GM18507 (cell line): ENCODE measurements at regions not wholly inside any gene's neighbourhood (a gene's known extent, or its start where the extent isn't known, plus 50 kb on each side); places are given as distances from the start of the nearest gene placed in this dataset.
A peak's percentile ranks its signal among the peaks of the same experiment; 100 is the strongest.
"Not testable (repeated sequence)": the region's sequence is repeated elsewhere in the genome, so short reads cannot be mapped to it uniquely, and the experiment has no call there.

Source experiments
- DNase-seq: peaks from one replicate; pipeline ENCODE4 v3.0.0; 2011; ENCODE audit warnings: low read depth; ENCODE audit not compliant: insufficient read length; ENCODE audit errors: extremely low spot score
- FAIRE-seq: peaks from 2 replicates; lab custom pipeline; 2011; peaks lifted over from hg19 to GRCh38; lab: Jason Lieb, UNC

DNA sequence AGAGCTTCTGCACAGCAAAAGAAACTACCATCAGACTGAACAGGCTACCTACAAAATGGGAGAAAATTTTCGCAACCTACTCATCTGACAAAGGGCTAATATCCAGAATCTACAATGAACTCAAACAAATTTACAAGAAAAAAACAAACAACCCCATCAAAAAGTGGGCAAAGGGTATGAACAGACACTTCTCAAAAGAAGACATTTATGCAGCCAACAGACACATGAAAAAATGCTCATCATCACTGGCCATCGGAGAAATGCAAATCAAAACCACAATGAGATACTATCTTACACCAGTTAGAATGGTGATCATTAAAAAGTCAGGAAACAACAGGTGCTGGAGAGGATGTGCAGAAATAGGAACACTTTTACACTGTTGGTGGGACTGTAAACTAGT lies 179.4 kb upstream of the JUN start:
- not testable (repeated sequence) for FAIRE-seq, DNase-seq

DNA sequence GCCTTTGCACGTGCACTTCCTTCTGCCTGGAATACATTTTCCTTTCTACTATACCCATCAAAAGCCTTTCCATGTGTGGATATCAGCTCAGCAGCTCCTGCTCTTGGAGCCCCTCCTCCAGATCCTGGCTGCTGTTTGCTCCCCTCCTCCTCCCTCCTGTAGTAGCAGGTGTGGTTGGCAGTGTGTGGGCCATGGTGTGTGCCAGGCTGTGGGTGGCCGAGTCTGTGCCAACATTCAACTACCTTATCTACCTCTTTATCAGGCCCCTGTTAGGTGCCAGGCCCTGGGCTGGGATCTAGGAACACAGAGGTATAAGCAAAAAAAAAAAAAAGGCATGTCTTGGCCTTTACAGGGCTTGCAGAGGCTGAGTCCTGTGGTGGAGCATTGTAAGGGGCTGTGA lies 180.6 kb upstream of the JUN start:
- DNase-seq, result no peak
- FAIRE-seq, result no peak

DNA sequence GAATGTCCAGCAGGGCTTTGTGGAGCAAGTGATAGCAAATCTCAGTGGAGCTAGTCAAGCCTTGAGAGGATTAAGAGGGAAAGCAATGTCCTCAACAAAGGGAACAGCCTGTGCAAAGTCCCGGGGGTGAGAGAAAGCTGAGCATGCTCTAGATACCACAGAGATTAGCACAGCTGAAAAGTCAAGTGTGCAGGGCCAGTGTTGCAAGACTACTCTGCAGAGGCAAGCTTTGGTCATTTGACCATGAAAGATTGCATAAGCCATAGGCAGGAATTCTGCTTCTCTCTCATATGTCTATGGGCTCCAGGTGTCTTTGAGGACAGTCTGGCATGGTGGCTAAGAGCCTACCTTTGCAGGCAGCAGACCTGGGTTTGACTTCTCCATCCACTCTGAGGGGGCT lies 181.0 kb upstream of the JUN start:
- FAIRE-seq (no peak), DNase-seq (no peak)

DNA sequence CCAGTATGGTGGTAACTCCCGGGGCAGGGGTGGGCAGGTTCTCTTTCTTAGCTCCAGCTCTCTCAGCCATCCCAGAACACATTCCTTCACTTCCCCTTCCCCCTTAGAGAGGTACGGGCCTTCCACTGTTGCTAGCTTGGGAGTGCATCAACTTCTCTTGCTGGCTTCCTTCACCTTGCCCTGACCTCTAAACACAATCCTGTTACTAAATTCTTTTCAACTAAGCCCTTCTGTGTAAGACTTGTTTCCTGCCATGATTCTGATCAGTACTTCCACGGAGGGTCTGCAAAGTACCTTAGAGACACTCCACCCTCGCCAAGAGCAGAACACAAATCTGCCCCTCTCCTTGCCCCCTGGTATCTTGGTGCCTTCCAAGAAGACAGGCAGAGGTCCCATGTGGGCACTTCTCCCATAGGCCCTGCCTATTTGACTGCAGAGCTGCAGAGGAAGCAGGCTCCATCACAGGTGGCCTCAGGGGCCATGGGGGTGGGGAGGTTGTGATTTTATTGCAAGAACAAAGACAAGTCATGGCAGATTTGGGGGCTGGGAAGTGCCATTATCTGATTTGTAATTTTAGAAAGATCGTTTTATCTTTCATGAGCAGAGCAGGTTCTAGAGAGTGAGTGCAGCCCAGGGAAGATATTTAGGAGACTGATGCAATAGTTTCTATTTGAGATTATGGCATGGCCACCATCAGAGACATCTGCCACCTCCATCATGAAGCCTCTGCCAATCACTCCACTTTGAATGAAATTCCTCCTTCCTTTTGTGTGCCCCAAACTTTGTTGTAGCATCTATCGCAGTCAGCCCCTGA lies 182.5 kb upstream of the JUN start:
- DNase-seq, result no peak
- no peak for FAIRE-seq

DNA sequence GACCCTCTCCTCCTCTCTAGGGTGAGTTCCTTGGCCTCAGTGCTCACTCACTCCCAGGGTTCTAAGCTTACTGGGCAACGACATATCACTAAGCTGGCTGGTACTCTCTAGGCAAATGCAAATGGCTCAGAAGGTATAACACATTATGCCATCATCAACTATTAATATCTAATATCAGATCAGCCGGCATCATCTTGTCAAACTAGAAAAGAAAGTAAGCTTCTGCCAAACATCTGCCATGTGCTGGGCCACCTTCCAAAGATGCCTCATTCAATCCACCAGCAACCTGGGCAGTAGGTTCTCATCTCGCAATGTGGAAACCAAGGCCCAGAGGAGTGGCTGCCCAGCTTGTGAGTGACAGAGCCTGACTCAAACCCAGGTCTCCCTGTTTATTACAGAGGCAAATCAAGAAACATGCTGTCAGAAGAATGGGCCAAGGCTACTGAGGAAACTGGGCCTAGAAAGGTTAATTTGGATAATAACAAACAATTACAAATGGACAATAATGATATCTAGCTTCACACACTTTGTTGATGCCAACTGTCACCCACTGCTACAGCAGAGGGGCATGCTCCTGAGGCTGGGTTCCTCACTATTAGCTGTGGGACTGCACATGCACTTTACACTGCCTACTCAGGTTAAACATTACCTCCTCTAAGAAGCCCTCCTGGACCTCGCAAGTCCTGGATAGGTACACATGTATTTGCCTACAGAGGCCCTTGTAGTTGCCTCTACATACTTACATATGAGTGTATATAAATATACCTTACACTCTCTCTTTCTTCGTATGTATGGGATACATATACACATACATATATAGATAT lies 183.3 kb upstream of the JUN start:
- FAIRE-seq, result no peak
- no peak for DNase-seq

DNA sequence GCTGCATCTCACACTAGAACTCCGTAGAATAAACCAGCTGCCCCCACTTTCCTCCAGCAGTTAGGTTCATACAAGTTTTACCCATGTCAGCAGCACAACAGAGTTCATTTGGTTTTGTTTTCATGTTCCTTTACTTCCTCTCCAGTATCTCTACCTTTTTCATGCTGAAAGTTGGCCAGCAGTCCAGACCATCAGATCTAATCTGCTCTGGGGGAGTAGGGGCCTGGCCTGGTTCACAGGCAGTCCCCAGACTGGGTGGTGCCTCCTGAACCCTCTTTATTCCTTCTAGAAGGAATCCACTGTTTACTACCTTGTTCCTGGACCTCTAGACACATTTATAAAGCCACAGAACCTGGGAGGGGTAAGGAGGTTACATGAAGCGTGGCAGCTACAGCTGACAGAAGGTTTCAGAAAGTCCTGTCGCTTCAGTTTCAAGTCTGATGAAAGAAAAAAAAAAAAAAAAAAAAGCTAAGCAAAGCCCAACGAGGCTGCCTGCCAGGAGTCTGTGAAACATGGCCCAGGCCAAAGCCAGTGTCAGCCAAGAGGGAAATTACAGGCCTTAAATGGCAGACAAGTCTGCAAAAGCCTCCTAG lies 184.6 kb upstream of the JUN start:
- DNase-seq (peak; percentile 42), FAIRE-seq (peak; percentile 94)

DNA sequence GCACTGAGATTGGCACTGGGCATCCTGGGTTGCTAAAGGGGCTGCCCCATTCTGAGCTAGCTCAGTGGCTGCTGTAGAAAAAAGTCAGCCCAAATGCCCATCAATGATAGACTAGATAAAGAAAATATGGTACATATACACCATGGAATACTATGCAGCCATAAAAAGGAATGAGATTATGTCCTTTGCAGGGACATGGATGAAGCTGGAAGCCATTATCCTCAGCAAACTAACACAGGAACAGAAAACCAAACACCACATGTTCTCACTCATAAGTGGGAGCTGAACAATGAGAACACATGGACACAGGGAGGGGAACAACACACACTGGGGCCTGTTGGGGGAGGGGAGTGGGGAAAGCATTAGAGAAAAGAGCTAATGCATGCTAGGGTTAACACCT lies 185.3 kb upstream of the JUN start:
- FAIRE-seq, DNase-seq: not testable (repeated sequence)

DNA sequence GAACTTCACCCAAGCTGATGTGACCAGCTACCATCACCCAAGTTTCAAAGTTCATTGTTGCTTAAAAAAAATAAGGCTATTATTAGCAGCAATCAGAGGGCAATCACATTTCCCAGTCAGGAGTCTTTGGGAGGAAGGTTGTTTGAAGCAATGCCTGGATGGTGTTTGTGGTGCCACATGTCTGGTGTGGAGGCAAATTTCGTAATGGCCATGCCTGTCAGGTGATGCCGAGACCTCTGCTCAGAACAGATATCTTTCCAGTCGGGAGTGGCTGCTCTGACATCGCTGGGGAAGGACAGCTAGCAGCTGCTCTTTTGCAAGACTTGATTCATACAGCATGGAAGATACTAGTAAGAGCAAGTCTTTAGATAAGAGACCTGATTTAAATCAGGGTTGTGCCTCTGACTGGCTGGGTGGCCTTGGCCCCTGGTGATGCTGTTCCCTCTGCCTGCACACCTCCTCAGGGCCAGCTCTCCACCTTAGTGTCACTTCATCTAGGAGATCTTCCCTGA lies 187.8 kb upstream of the JUN start:
- DNase-seq, result no peak
- no peak for FAIRE-seq

DNA sequence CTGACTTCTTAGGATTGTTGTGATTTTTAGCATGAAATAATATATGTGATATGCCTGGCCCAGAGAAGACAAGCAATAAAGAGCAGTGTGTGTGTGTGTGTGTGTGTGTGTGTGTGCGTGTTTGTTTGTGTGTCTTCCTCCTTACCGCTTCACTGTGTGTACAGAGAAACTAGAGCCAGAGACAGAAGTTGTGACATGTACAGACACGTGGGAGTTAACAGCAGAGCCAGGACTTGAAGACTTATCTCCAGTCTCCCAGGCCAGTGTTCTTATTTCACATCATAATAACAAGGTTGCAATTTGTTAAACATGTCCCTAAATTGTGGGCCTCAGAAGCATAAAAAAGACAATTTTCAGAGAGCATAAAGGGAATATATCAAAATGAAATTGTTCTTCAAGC lies 192.0 kb upstream of the JUN start:
- DNase-seq, result no peak
- FAIRE-seq, result no peak

DNA sequence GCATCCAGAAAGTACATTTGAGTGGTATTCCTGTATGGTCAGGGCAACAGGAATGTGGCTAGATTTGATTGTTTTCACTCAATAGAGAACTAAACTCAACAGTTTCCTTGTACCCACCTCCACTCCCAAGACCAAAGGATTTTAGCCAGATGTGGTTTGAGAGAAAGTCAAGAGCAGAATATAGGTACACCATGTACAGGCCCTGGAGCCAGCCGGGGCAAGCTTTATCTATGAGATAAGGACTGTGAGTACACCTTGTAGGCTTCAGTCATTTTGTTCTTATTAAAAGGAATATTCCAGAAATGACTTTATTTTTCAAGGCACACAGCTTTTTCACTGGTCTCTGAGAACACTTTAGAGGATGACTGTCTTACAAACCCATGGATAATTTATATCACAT lies 192.4 kb upstream of the JUN start:
- DNase-seq (no peak), FAIRE-seq (no peak)

DNA sequence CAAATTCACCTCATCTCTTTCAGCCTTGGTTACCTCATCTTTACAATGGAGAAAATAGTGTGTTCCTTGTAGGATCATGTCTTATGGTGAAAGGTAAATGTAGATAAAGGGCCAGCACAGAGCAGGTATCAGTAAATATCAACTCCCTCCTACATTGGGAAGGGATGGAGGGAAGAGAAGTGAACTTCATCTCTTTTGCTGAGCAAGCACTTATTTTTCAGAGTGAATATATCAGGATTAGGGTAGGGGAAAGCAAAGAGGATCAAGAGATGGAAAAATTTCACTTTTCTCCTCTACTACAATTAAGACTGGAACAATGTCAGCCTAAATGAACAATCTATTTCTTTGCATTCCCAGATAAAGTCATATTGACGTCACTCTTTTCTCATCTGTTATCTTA lies 193.8 kb upstream of the JUN start:
- FAIRE-seq (no peak), DNase-seq (no peak)

DNA sequence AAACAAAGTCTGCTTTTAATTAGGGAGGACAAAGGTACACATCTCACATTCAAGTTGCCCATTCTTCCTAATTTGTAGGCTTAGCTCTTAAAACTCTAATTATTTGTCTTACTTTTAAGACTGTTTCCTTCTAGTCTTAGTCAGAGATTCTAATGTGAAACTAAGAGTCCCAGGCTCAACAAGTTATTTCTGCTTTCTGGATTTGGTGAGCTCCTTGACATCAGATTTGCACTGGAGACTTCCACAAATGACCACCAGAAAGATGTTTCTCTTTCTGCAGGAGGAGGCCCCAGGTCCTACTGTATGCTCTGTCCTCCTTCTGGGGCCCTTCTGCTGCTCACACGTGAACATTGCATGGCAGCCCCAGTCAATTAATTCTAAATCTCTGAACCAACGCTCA lies 194.2 kb upstream of the JUN start:
- DNase-seq (no peak), FAIRE-seq (no peak)

DNA sequence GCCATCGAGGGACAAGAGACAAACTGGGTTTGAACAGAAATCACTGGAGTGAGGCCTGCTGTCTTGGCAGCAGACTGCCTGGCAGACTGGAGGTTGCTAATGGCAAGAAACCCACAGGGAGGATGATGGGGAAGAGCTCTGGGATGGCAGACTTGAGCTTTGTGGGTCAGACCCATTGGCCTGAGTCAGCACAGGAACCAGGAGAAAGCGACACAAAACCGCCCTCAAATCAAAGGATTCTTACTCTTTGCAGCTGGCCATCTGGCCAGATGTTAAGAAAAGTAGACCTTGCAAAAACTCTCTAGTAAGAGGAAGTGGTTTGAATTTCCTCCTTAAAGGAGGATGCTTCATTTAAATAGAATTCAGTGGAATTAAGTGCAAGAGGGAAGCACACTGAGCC lies 195.2 kb upstream of the JUN start:
- FAIRE-seq (no peak), DNase-seq (no peak)

DNA sequence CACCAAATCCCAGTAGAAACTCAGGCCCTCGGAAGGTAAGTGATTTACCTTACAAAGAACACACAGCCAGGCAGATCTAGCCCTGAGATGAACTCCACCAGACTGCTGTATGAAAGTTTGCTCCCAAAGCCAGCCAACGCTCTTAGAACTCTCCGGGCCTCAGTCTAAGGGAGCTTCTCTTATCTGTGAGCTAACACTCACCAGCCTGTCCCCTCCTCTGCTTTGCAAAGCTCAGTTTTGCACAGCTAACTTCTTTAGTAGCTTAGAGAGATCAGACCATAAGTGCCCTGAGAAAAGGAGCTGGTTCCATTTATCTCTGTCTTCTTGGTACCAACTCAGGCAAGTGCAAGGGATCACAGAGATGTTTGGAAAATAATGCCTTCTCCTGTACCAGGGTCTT lies 195.8 kb upstream of the JUN start:
- FAIRE-seq, result no peak
- no peak for DNase-seq

DNA sequence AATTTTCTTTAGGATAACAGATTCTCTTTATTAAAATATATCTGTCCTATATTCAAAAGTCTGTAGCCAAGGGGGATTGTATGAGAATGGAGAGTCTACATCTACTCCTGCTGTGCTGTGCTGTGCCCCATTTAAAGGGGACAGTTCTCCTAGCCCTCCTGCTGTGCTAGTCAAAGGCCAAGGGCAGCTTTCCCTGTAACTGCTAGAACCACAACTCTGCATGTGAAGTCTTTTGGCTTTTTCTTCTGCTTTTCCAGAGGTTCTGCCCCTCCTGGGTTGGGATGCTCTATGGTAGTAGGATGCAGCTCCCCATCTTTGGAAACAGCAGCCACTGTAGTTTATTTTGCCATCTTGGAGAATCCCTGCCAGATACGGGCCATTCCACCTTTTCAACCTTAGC lies 197.5 kb upstream of the JUN start:
- FAIRE-seq, result no peak

DNA sequence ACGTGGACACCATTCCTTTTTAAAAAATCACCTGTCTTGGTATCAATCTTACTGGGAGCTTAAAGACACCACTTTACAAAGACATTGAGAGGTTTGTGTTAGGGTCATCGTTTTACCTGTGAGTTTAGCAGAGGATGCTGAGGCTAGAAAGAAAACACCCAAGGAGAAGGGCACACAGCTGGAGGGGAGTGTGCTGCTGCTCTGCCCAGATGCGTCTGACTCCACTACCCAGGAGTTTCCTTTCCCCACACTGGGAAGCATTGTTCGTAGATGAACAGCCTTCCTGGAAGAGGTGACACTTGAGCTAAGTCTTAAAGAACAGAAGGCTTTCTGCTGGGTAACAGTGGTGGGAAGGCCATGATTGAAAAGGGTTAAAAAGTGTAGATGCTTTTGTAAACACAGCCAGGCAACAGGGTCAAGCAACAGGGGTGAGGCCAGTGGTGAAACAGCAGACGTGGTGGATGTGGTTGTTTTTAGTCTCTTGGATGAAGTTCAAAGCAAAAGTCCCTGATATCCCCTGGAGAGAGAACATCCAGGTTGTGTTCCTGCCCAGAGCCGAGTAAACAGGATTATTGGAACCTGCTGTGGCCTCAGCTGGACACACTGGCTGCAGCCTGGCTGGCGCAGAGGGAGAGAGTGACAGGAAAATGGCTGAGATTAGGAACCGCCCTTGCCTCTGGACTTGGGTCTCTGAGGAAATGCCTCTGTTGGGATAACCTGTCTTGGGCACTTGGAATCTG lies 198.6 kb upstream of the JUN start:
- DNase-seq (no peak), FAIRE-seq (no peak)

More for the DNA sequence above, 197.5 kb upstream of the JUN start:
- DNase-seq, result no peak

DNA sequence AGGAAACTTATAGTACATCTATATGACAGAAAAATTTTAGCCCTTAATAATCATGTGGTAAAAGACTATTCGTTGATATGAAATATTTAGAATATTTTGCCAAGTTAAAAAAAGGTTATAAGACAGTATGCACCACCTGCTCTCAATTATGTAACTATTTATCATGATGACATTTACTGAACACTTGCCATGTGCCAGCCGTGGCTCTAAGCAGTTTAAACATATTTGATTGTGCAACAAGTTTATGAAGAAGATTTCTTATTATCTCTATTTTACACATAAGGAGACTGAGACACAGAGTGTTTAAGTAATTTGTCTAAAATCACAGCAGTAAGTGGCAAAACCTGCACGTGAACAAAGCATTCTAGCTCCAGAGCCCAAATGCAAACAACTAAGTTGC lies 199.3 kb upstream of the JUN start:
- DNase-seq (no peak), FAIRE-seq (no peak)

DNA sequence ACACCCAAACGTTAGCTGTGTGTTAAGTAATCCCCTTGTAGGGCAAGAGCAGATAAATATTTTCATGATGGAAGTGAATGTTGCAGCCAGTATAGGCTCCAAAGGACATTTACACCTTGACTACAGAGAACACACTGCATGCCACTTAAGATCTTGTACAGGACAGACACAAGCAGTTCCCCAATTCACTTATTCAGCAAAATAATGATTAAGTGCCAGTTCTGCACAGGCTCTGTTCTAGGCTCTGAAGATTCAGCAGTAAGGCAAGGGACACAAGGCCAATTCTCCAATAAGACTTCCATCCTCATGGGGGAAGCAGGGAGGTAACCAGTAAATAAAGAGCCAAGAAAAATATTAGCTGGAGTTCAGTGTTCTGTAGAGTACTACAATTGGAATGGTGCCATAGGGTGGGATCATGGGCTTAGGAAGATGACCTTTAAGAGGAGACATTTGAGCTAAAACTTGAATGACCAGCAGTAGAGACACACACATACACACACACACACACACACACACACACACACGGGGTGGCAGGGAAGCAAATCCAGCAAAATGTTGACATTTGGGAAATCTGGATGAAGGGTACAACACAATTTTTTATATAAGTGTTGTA lies 199.9 kb upstream of the JUN start:
- FAIRE-seq (no peak), DNase-seq (no peak)

DNA sequence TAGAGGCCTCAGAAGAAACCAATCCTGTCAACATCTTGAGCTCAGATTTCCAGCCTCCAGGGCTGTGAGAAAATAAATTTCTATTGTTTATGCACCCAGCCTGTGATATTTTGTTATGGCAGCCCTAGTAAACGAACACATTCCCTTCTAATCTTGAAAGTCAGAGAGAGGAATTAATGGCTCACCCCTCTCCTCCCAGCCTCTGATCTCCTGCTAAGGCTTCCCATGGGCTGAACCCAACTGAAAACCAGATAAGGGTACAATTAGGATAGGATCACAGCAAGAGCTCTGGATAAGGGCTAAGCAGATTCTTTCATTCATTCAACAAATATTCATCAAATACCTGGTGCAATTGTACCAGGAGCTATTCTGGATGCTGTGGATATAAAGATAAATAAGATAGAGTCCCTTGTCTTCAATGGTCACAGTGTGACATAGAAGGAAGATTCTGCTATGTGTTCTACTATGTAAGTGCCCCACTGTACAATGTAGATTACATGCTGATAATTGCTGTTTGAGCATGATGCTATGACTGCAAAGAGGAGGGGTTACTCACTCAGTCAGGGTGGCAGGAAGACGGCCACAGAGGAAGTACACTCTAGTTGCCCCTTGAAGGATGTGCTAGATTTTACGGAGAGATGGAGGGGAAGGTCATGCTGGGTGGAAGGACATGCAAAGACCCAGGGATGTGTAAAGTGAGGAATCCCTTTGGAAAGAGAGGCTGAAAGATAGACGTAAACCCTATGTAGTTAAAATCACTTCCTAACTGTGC lies 203.3 kb upstream of the JUN start:
- DNase-seq (no peak), FAIRE-seq (no peak)
